Activated CD4-positive, alpha-beta memory T cell treated with anti-CD3 and anti-CD28 coated beads, Interleukin-2, amount 10 ng/mL, durations not matched to agents 7 days and 5 days (primary cell): ENCODE measurements at regions not wholly inside any gene's neighbourhood (a gene's known extent, or its start where the extent isn't known, plus 50 kb on each side); places are given as distances from the start of the nearest gene placed in this dataset.

Source experiments
- CTCF ChIA-PET: fragments of 350-600 bp; sonication (Branson Sonifier 250); formaldehyde crosslinking; loops from one replicate; lab custom pipeline; 2021; ENCODE audit warnings: antibody characterized with exemption, inconsistent platforms; lab: Charles Lee
- POLR2A ChIA-PET: fragments of 350-600 bp; sonication (Branson Sonifier 250); formaldehyde crosslinking; loops from one replicate; lab custom pipeline; 2021; ENCODE audit warnings: antibody characterized with exemption; lab: Charles Lee
- DNase-seq: peaks from one replicate; pipeline ENCODE4 v3.0.0-alpha.2; 2020
- H3K27ac Mint-ChIP-seq: one replicate; pipeline ENCODE4 v1.8.0; 2021; ENCODE audit warnings: mild to moderate bottlenecking, mixed read lengths
- H3K27me3 Mint-ChIP-seq: one replicate; pipeline ENCODE4 v1.8.0; 2021; ENCODE audit warnings: mixed read lengths
- H3K36me3 Mint-ChIP-seq: one replicate; pipeline ENCODE4 v1.8.0; 2021; ENCODE audit warnings: low read depth, mixed read lengths
- H3K4me1 Mint-ChIP-seq: one replicate; pipeline ENCODE4 v1.8.0; 2021; ENCODE audit warnings: mixed read lengths
- H3K4me3 Mint-ChIP-seq: one replicate; pipeline ENCODE4 v1.8.0; 2021; ENCODE audit warnings: mild to moderate bottlenecking, mixed read lengths
- H3K9me3 Mint-ChIP-seq: one replicate; pipeline ENCODE4 v1.8.0; 2021; ENCODE audit warnings: mixed read lengths

- DNase-seq: no peak
- ChIA-PET CTCF (interaction anchor here (0.5 kb wide), 1 partner anchor 97 kb away, joined by 3 read pairs; no protein-coding TSS in a partner anchor), POLR2A (no interaction called here)
- no peaks in the 10 kb centered on the region for H3K36me3 Mint-ChIP-seq
- H3K4me3 Mint-ChIP-seq: no peak overlapping the region
- H3K27ac Mint-ChIP-seq: no peak overlapping the region
- no peaks in the 10 kb centered on the region for H3K4me1 Mint-ChIP-seq
- no peaks in the 10 kb centered on the region for H3K9me3 Mint-ChIP-seq
- no peaks in the 10 kb centered on the region for H3K27me3 Mint-ChIP-seq
Measured at GRCh38 chr17:14745541-14745940, 444.7 kb downstream of the HS3ST3B1 start.

GRCh38 chr17:14744761-14745473, 444.0 kb downstream of the HS3ST3B1 start:
- CTCF ChIA-PET: no interaction called here
- no peaks in the 10 kb centered on the region for H3K36me3 Mint-ChIP-seq

GRCh38 chr17:14741491-14741890, 440.6 kb downstream of the HS3ST3B1 start:
- no peaks in the 10 kb centered on the region for H3K9me3 Mint-ChIP-seq
- ChIA-PET POLR2A (no interaction called here), CTCF (no interaction called here)
- no peaks in the 10 kb centered on the region for H3K36me3 Mint-ChIP-seq
- H3K4me3 Mint-ChIP-seq: no peak overlapping the region
- H3K27me3 Mint-ChIP-seq: no peaks in the 10 kb centered on the region
- DNase-seq: no peak
- no peaks in the 10 kb centered on the region for H3K4me1 Mint-ChIP-seq
- no peak overlapping the region for H3K27ac Mint-ChIP-seq

More at GRCh38 chr17:14744761-14745473, 444.0 kb downstream of the HS3ST3B1 start:
- no peaks in the 10 kb centered on the region for H3K9me3 Mint-ChIP-seq
- POLR2A ChIA-PET: no interaction called here
- no peaks in the 10 kb centered on the region for H3K4me1 Mint-ChIP-seq
- no peaks in the 10 kb centered on the region for H3K27me3 Mint-ChIP-seq
- no peak overlapping the region for H3K4me3 Mint-ChIP-seq
- no peak overlapping the region for H3K27ac Mint-ChIP-seq
- DNase-seq: no peak

GRCh38 chr17:14739656-14740431, 439.0 kb downstream of the HS3ST3B1 start:
- POLR2A ChIA-PET: no interaction called here
- Mint-ChIP-seq H3K4me3 (no peak overlapping the region), H3K4me1 (no peaks in the 10 kb centered on the region), H3K27me3 (no peaks in the 10 kb centered on the region), H3K9me3 (no peaks in the 10 kb centered on the region), H3K27ac (no peak overlapping the region), H3K36me3 (no peaks in the 10 kb centered on the region)
- CTCF ChIA-PET: no interaction called here
- no peak for DNase-seq

GRCh38 chr17:14738652-14738988, 437.7 kb downstream of the HS3ST3B1 start:
- DNase-seq: no peak
- no peak overlapping the region for H3K27ac Mint-ChIP-seq
- H3K4me1 Mint-ChIP-seq: no peaks in the 10 kb centered on the region
- peaks cover under 1% of the 10 kb centered on the region for H3K27me3 Mint-ChIP-seq
- ChIA-PET CTCF (no interaction called here), POLR2A (no interaction called here)
- no peaks in the 10 kb centered on the region for H3K9me3 Mint-ChIP-seq
- no peak overlapping the region for H3K4me3 Mint-ChIP-seq
- no peaks in the 10 kb centered on the region for H3K36me3 Mint-ChIP-seq

GRCh38 chr17:14737984-14738651, 437.2 kb downstream of the HS3ST3B1 start:
- CTCF ChIA-PET: no interaction called here
- H3K9me3 Mint-ChIP-seq: no peaks in the 10 kb centered on the region
- POLR2A ChIA-PET: no interaction called here
- no peak for DNase-seq
- no peak overlapping the region for H3K4me3 Mint-ChIP-seq
- no peaks in the 10 kb centered on the region for H3K36me3 Mint-ChIP-seq
- no peaks in the 10 kb centered on the region for H3K4me1 Mint-ChIP-seq
- no peak overlapping the region for H3K27ac Mint-ChIP-seq
- H3K27me3 Mint-ChIP-seq: peaks cover 3% of the 10 kb centered on the region

- no peak for DNase-seq
- peaks cover 5% of the 10 kb centered on the region for H3K27me3 Mint-ChIP-seq
- no peaks in the 10 kb centered on the region for H3K36me3 Mint-ChIP-seq
- no peak overlapping the region for H3K27ac Mint-ChIP-seq
- ChIA-PET POLR2A (no interaction called here), CTCF (no interaction called here)
- H3K9me3 Mint-ChIP-seq: no peaks in the 10 kb centered on the region
- no peaks in the 10 kb centered on the region for H3K4me1 Mint-ChIP-seq
- no peak overlapping the region for H3K4me3 Mint-ChIP-seq
Measured at GRCh38 chr17:14736631-14737030, 435.8 kb downstream of the HS3ST3B1 start.

GRCh38 chr17:14733376-14733775, 432.5 kb downstream of the HS3ST3B1 start:
- ChIA-PET CTCF (no interaction called here), POLR2A (no interaction called here)
- no peaks in the 10 kb centered on the region for H3K4me1 Mint-ChIP-seq
- no peak overlapping the region for H3K4me3 Mint-ChIP-seq
- no peak for DNase-seq
- peaks cover 5% of the 10 kb centered on the region for H3K27me3 Mint-ChIP-seq
- no peaks in the 10 kb centered on the region for H3K9me3 Mint-ChIP-seq
- no peaks in the 10 kb centered on the region for H3K36me3 Mint-ChIP-seq
- no peak overlapping the region for H3K27ac Mint-ChIP-seq

GRCh38 chr17:14732211-14732610, 431.3 kb downstream of the HS3ST3B1 start:
- Mint-ChIP-seq H3K36me3 (no peaks in the 10 kb centered on the region), H3K4me3 (no peak overlapping the region), H3K4me1 (no peaks in the 10 kb centered on the region), H3K9me3 (no peaks in the 10 kb centered on the region), H3K27ac (no peak overlapping the region), H3K27me3 (peaks cover 5% of the 10 kb centered on the region)
- DNase-seq: no peak
- ChIA-PET CTCF (no interaction called here), POLR2A (no interaction called here)

GRCh38 chr17:14731591-14731990, 430.7 kb downstream of the HS3ST3B1 start:
- ChIA-PET CTCF (no interaction called here), POLR2A (no interaction called here)
- Mint-ChIP-seq H3K4me3 (no peak overlapping the region), H3K4me1 (no peaks in the 10 kb centered on the region), H3K27me3 (peaks cover 5% of the 10 kb centered on the region), H3K36me3 (no peaks in the 10 kb centered on the region), H3K27ac (no peak overlapping the region), H3K9me3 (no peaks in the 10 kb centered on the region)
- DNase-seq: no peak

GRCh38 chr17:14730821-14731220, 429.9 kb downstream of the HS3ST3B1 start:
- no peaks in the 10 kb centered on the region for H3K36me3 Mint-ChIP-seq
- no peaks in the 10 kb centered on the region for H3K9me3 Mint-ChIP-seq
- no peak overlapping the region for H3K27ac Mint-ChIP-seq
- DNase-seq: no peak
- CTCF ChIA-PET: no interaction called here
- H3K27me3 Mint-ChIP-seq: peaks cover 5% of the 10 kb centered on the region
- POLR2A ChIA-PET: no interaction called here
- no peaks in the 10 kb centered on the region for H3K4me1 Mint-ChIP-seq
- H3K4me3 Mint-ChIP-seq: no peak overlapping the region

GRCh38 chr17:14725729-14726128, 424.8 kb downstream of the HS3ST3B1 start:
- Mint-ChIP-seq H3K27me3 (no peaks in the 10 kb centered on the region), H3K4me1 (no peaks in the 10 kb centered on the region), H3K4me3 (no peak overlapping the region), H3K9me3 (no peaks in the 10 kb centered on the region), H3K27ac (no peak overlapping the region), H3K36me3 (no peaks in the 10 kb centered on the region)
- DNase-seq: no peak
- CTCF ChIA-PET: interaction anchor here (0.5 kb wide), 1 partner anchor 73 kb away, joined by 3 read pairs; no protein-coding TSS in a partner anchor
- POLR2A ChIA-PET: no interaction called here

GRCh38 chr17:14724770-14725169, 423.9 kb downstream of the HS3ST3B1 start:
- DNase-seq: no peak
- POLR2A ChIA-PET: no interaction called here
- no peak overlapping the region for H3K4me3 Mint-ChIP-seq
- no peak overlapping the region for H3K27ac Mint-ChIP-seq
- H3K36me3 Mint-ChIP-seq: no peaks in the 10 kb centered on the region
- H3K4me1 Mint-ChIP-seq: no peaks in the 10 kb centered on the region
- H3K27me3 Mint-ChIP-seq: no peaks in the 10 kb centered on the region
- CTCF ChIA-PET: no interaction called here
- peaks cover 7% of the 10 kb centered on the region for H3K9me3 Mint-ChIP-seq
